ENCODE measurements at regions not wholly inside any gene's neighbourhood (a gene's known extent, or its start where the extent isn't known, plus 50 kb on each side); places are given as distances from the start of the nearest gene placed in this dataset.

DNA sequence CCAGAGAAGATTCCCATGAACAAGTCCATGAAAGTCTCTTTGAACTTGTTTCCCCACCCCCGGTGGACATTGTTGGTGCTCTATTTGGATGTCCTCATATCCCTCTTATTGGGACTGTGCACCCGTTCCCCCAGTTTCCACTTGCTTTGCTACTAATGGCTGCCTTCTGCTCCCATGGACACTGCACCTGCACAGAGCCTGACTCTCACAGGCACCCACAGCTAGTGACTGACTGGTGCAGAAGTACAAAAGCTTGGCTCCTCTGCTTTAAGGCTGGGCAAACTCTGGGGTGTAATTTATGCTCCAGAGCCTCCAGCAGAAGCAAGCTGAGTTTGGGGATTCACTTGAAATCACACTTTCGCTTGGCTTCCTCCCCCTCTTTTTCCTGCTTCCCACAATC, 239.9 kb upstream of the BTBD3 start:
- FAIRE-seq (no peak), DNase-seq (ENCODE audit: low read depth in 1 of 2, low spot score in 2 of 2) (no peak)
- ChIA-PET CTCF (ENCODE audit: partially characterized antibody) (interaction anchor here (0.6 to 1.9 kb wide), 15 partner anchors 16 to 680 kb away, joined by 3 to 7 read pairs (median 4); no protein-coding TSS in a partner anchor), POLR2A (ENCODE audit: partially characterized antibody) (no interaction called here)
- H2BK20ac ChIP-seq (ENCODE audit: low read length): no peak overlapping the region
- H3K9ac ChIP-seq (replicated peaks in 1 of 4; ENCODE audit: extremely low read depth in 1 of 4, low read depth in 3 of 4, low read length in 3 of 4): no peak overlapping the region
- no peaks in the 10 kb centered on the region for H3K27me3 ChIP-seq (replicated peaks in 1 of 4; ENCODE audit: control insufficient read depth in 3 of 4, extremely low read depth in 1 of 4, insufficient read depth in 3 of 4, low read length in 3 of 4)
- H3K4me2 ChIP-seq (ENCODE audit: insufficient read depth in 1 of 2, low read depth in 2 of 2, low read length in 2 of 2): no peak overlapping the region
- H3K4me1 ChIP-seq (replicated peaks in 1 of 4; ENCODE audit: control insufficient read depth in 3 of 4, insufficient read depth in 4 of 4, low read length in 3 of 4): no peaks in the 10 kb centered on the region; a peak in 2 of 7 replicates
- no peaks in the 10 kb centered on the region for H3K23me2 ChIP-seq (ENCODE audit: low read depth, low read length)
- no peak overlapping the region for H4K8ac ChIP-seq (ENCODE audit: extremely low read depth, insufficient read depth, low read length)
- H3K18ac ChIP-seq (ENCODE audit: extremely low read depth, low read length): no peak overlapping the region
- H3K4me3 ChIP-seq (ENCODE audit: extremely low read depth in 1 of 4, insufficient read depth in 2 of 4, low read depth in 3 of 4, low read length in 4 of 4): no peak overlapping the region
- H2BK12ac ChIP-seq (ENCODE audit: low read depth, low read length): no peak overlapping the region
- no peaks in the 10 kb centered on the region for H3K79me1 ChIP-seq (ENCODE audit: low read depth, low read length)
- H4K5ac ChIP-seq (ENCODE audit: insufficient read length, low read depth, low read length): no peak overlapping the region
- H2AFZ ChIP-seq (ENCODE audit: low read length): no peak overlapping the region; the same call in 1 of the 2 replicates
- whole genome bisulfite sequencing, 2 experiments (ENCODE audit: extremely low coverage in 1 of 2, insufficient coverage in 1 of 2, insufficient read length in 1 of 2, insufficient replicate concordance in 2 of 2, low coverage in 1 of 2, low lambda C conversion rate in 2 of 2, missing lambda C conversion rate in 1 of 2): 84% methylated on average over 3 of the region's 3 CpGs; no CpG with 5 or more reads in 1 of the 2 experiments
- H3K27ac ChIP-seq (ENCODE audit: low read depth, low read length): no peak overlapping the region
- H3K79me2 ChIP-seq (ENCODE audit: control insufficient read depth in 1 of 2, insufficient read depth in 2 of 2, low read length in 2 of 2): no peaks in the 10 kb centered on the region
- no peak for TF ChIP-seq POLR2AphosphoS5 (IDR thresholded peaks at IDR 0.05; ENCODE audit: low read depth, low read length)
- no peaks in the 10 kb centered on the region for H4K20me1 ChIP-seq (replicated peaks in 1 of 2; ENCODE audit: control insufficient read depth in 1 of 2, insufficient read depth in 2 of 2, low read length in 2 of 2)
- H3K36me3 ChIP-seq (ENCODE audit: control insufficient read depth in 2 of 4, insufficient read depth in 4 of 4, low read length in 3 of 4): no peaks in the 10 kb centered on the region
- no peak overlapping the region for H4K91ac ChIP-seq (replicated peaks; ENCODE audit: insufficient read length, low read length)
- H3K23ac ChIP-seq (ENCODE audit: insufficient read length): no peak overlapping the region
- H3K9me3 ChIP-seq (ENCODE audit: insufficient read depth in 2 of 2, low read depth in 1 of 2, low read length in 1 of 2): no peaks in the 10 kb centered on the region
- no peak overlapping the region for H2BK5ac ChIP-seq (ENCODE audit: low read depth, low read length)
- H2BK120ac ChIP-seq (replicated peaks; ENCODE audit: low read depth, low read length): no peak overlapping the region
- H3K14ac ChIP-seq (ENCODE audit: insufficient read length): no peak overlapping the region
- no peak overlapping the region for H3K56ac ChIP-seq (replicated peaks; ENCODE audit: insufficient read length, low read depth, low read length)
- H2AK5ac ChIP-seq (ENCODE audit: low read depth, low read length): no peak overlapping the region
- H2BK15ac ChIP-seq (ENCODE audit: low read length): no peak overlapping the region
- H3K4ac ChIP-seq (replicated peaks; ENCODE audit: insufficient read length, low read depth, low read length): no peak overlapping the region

Data from H1 (cell line).